Esophagus squamous epithelium (tissue), 5 donors: ENCODE measurements at regions not wholly inside any gene's neighbourhood (a gene's known extent, or its start where the extent isn't known, plus 50 kb on each side); places are given as distances from the start of the nearest gene placed in this dataset.

ENCODE experiments used
- DNase-seq: peaks from one replicate; lab custom pipeline; 2025; lab: John Stamatoyannopoulos, UW
- H3K27ac ChIP-seq, 4 donors: fragments of 200-600 bp; sonication (generic); one replicate each; pipeline ENCODE4 v1.5.1; 2016 to 2019; ENCODE audit warnings: mild to moderate bottlenecking in 1 of 4
- H3K27me3 ChIP-seq, 4 donors: fragments of 200-600 bp; sonication (generic); 1 replicate in 3 of 4; 2 replicates in 1 of 4; pipeline versions ENCODE4 v1.5.1 to v1.6.0; 2017 to 2021; ENCODE audit warnings: antibody characterized with exemption in 1 of 4
- H3K36me3 ChIP-seq, 3 donors: fragments of 200-600 bp; sonication (generic); one replicate each; pipeline ENCODE4 v1.5.1; 2016 to 2019
- H3K4me1 ChIP-seq, 3 donors: fragments of 200-600 bp; sonication (generic); one replicate each; pipeline ENCODE4 v1.5.1; 2017 to 2019
- H3K4me3 ChIP-seq, 4 donors: fragments of 200-600 bp; sonication (generic); 1 replicate in 3 of 4; 2 replicates in 1 of 4; pipeline ENCODE4 v1.5.1; 2016 to 2019; ENCODE audit warnings: mild to moderate bottlenecking in 2 of 4, moderate library complexity in 1 of 4
- H3K9me3 ChIP-seq, 3 donors: fragments of 200-600 bp; sonication (generic); one replicate each; pipeline ENCODE4 v1.5.1; 2016 to 2019
- POLR2A ChIP-seq, 4 donors: fragments of 450-650 bp; IDR thresholded peaks; one replicate each; pipeline ENCODE4 v1.6.1; 2017; ENCODE audit warnings: antibody characterized with exemption in 4 of 4, mild to moderate bottlenecking in 4 of 4, moderate library complexity in 3 of 4
- WGBS, 2 donors: methylation state at CpG; one replicate each; pipeline ENCODE4 v1.1.5; 2018; 5-methylcytosine and 5-hydroxymethylcytosine counted together
- intact Hi-C: fragments of 100-400 bp; cut with DNase I; formaldehyde crosslinking; loops from one replicate; pipeline ENCODE4 v1.15.0; 2022
- TF ChIP-seq, protein P1 (sequence below), 6 experiments: fragments of 450-650 bp in 4 of 6; fragments of 200-600 bp in 2 of 6; sonication (generic) in 2 of 6; IDR thresholded peaks; one replicate each; pipeline ENCODE4 v1.5.1; 2016 to 2019; ENCODE audit warnings: antibody characterized with exemption in 6 of 6, mild to moderate bottlenecking in 4 of 6, moderate library complexity in 4 of 6
- donor health status: DM: yes; HTN: yes; CAD: no.

DNA sequence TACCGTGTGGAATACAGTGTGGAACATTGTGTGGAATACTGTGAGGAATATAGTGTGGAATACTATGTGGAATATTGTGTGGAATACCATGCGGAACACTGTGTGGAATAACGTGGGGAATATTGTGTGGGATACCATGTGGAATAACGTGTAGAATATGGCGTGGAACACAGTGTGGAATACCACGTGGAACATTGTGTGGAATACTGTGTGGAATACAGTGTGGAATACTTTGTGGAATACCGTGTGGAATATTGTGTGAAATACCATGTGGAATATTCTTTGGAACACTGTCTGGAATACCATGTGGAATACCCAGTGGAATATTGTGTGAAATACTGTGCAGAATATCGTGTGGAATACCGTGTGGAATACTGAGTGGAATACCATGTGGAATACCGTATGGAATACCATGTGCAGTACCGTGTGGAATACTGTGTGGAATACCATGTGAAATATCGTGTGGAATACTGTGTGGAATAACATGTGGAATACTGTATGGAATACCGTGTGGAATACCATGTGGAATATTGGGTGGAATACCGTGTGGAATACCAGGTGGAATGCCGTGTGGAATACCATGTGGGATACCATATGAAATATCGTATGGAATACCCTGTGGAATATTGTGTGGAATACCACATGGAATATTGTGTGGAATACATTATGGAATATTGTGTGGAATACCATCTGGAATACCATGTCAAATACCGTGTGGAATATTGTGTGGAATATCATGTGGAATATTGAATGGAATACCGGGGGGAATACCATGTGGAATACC is 133.1 kb upstream of the CHST15 start:
- no peaks in the 10 kb centered on the region for H3K36me3 ChIP-seq
- H3K4me1 ChIP-seq = peaks cover 0 to 17% (median 0%) of the 10 kb centered on the region in 3 donors
- peaks cover 0 to 5% (median 0%) of the 10 kb centered on the region in 4 donors for H3K27me3 ChIP-seq
- TF ChIP-seq POLR2A (IDR thresholded peaks at IDR 0.05) = no peak
- TF ChIP-seq, protein P1, sequence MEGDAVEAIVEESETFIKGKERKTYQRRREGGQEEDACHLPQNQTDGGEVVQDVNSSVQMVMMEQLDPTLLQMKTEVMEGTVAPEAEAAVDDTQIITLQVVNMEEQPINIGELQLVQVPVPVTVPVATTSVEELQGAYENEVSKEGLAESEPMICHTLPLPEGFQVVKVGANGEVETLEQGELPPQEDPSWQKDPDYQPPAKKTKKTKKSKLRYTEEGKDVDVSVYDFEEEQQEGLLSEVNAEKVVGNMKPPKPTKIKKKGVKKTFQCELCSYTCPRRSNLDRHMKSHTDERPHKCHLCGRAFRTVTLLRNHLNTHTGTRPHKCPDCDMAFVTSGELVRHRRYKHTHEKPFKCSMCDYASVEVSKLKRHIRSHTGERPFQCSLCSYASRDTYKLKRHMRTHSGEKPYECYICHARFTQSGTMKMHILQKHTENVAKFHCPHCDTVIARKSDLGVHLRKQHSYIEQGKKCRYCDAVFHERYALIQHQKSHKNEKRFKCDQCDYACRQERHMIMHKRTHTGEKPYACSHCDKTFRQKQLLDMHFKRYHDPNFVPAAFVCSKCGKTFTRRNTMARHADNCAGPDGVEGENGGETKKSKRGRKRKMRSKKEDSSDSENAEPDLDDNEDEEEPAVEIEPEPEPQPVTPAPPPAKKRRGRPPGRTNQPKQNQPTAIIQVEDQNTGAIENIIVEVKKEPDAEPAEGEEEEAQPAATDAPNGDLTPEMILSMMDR (IDR thresholded peaks at IDR 0.05) = no peak
- peaks cover 0 to 3% (median 0%) of the 10 kb centered on the region in 3 donors for H3K9me3 ChIP-seq
- WGBS, 2 donors = 83 to 85% methylated on average over 18 of the region's 18 CpGs
- intact Hi-C loops = no loop called here
- no peak overlapping the region for H3K4me3 ChIP-seq
- H3K27ac ChIP-seq = no peak overlapping the region
- no peak for DNase-seq

DNA sequence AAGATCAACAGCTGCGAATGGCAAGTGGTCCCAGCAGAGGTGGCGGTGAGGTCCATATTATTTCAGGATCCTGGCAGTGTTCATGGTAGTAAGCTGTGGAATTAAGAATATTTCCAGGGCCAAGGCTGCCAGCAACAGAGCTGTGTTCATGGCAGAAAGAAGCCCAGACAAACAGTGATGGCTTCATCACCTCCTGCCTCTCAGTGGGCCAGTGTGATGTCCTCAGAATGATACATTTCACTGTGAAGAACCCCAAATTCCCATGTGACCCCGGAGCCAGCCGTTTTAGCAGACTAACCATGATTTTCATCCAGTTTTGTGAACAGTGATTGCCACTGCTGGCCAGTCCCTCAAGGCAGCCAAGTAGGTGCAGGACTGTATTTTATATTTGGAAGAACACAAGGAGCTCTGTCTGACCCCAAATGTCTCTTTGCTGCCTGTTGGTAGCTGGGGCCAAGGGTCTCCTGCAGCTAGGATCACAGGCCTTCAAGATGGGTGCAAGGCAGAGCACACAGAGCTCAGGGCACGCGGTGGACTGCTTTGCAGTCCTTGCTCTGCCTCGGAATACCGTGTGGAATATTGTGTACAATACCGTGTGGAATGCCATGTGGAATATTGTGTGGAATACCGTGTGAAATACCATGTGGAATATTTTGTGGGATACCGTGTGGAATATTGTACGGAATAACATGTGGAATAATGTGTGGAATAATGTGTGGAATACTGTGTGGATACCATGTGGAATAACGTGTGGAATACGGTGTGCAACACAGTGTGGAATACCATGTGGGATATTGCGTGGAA is 132.3 kb upstream of the CHST15 start:
- Histone ChIP-seq H3K9me3 (peaks cover 0 to 3% (median 0%) of the 10 kb centered on the region in 3 donors), H3K4me1 (peaks cover 0 to 24% (median 3%) of the 10 kb centered on the region in 3 donors), H3K36me3 (no peaks in the 10 kb centered on the region), H3K27me3 (peaks cover 0 to 5% (median 0%) of the 10 kb centered on the region in 4 donors), H3K27ac (no peak overlapping the region), H3K4me3 (no peak overlapping the region)
- intact Hi-C loops = no loop called here
- DNase-seq = no peak
- 90 to 95% methylated on average over 13 of the region's 15 CpGs for WGBS, 2 donors
- TF ChIP-seq, protein P1 (IDR thresholded peaks at IDR 0.05) = no peak
- TF ChIP-seq POLR2A (IDR thresholded peaks at IDR 0.05) = no peak

GRCh38 chr10:124225029-124225466 is 131.7 kb upstream of the CHST15 start:
- H3K36me3 ChIP-seq = no peaks in the 10 kb centered on the region
- 83 to 89% methylated on average over 4 to 6 of the region's 6 CpGs for whole genome bisulfite sequencing, 2 donors
- no peak for TF ChIP-seq POLR2A (IDR thresholded peaks at IDR 0.05)
- TF ChIP-seq, protein P1 (IDR thresholded peaks at IDR 0.05) = no peak

DNA sequence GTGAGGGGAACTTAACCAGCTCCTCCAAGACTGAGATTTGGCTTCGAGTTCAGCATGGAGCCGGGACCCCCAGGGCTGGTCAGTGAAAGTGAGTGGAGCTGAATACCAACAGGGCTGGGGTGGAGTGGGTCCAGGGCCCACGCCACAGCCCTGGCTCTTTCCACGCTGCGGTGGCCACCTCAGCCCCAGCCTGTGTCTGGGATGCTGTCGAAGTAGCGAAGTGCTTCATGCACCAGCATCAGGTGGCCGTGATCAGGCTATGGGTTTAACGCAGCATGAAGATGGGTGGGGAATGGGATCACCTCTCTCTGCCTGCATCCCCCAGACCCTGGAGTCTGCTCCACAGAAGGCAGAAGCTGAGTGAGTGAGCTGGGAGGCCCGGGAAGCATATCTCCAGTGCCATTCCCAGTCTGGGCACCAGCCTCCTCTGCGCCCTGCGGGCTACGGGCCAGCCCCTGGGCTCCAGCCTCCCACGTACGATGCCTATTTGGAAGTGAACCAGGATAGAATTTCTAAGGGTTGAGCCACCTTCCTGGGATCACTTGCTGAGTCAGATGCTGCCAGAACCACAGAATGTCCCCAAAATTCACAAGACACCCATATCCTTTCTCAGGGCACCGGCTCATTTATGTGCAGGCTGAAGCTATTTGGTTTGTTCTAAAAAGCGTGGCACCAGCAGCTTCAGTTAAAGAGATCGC is 131.1 kb upstream of the CHST15 start:
- H3K36me3 ChIP-seq = no peaks in the 10 kb centered on the region
- H3K4me1 ChIP-seq = peaks cover 0 to 27% (median 3%) of the 10 kb centered on the region in 3 donors
- peaks cover 0 to 1% (median 0%) of the 10 kb centered on the region in 3 donors for H3K9me3 ChIP-seq
- DNase-seq = no peak
- no peak overlapping the region for H3K4me3 ChIP-seq
- H3K27me3 ChIP-seq = peaks cover 0 to 5% (median 0%) of the 10 kb centered on the region in 4 donors
- H3K27ac ChIP-seq = no peak overlapping the region
- intact Hi-C loops = no loop called here
- TF ChIP-seq, protein P1 (IDR thresholded peaks at IDR 0.05) = no peak
- no peak for TF ChIP-seq POLR2A (IDR thresholded peaks at IDR 0.05)
- WGBS, 2 donors = 75 to 83% methylated on average over 3 to 17 of the region's 18 CpGs

More at GRCh38 chr10:124225029-124225466, 131.7 kb upstream of the CHST15 start:
- H3K27ac ChIP-seq = no peak overlapping the region
- H3K27me3 ChIP-seq = peaks cover 0 to 5% (median 0%) of the 10 kb centered on the region in 4 donors
- peaks cover 0 to 27% (median 3%) of the 10 kb centered on the region in 3 donors for H3K4me1 ChIP-seq
- intact Hi-C loops = no loop called here
- no peak overlapping the region for H3K4me3 ChIP-seq
- DNase-seq = no peak
- H3K9me3 ChIP-seq = peaks cover 0 to 3% (median 0%) of the 10 kb centered on the region in 3 donors
